CD14-positive monocyte (primary cell): ENCODE measurements at regions not wholly inside any gene's neighbourhood (a gene's known extent, or its start where the extent isn't known, plus 50 kb on each side); places are given as distances from the start of the nearest gene placed in this dataset.

ENCODE experiments used
- DNase-seq, 3 donors: peaks; one replicate each; pipeline ENCODE4 v3.0.0-alpha.2; 2011 to 2022
- H2AFZ ChIP-seq: 2 replicates; pipeline ENCODE4 v1.6.0; 2012; ENCODE audit warnings: mild to moderate bottlenecking, low read depth, low read length, inconsistent platforms; ENCODE audit not compliant: insufficient read depth, poor library complexity, severe bottlenecking
- H3K27ac ChIP-seq, 2 donors: 1 replicate in 1 of 2; 2 replicates in 1 of 2; pipeline ENCODE4 v1.5.1; 2012 to 2013; ENCODE audit warnings: low read length in 2 of 2, control low read depth in 1 of 2, inconsistent platforms in 1 of 2, low read depth in 1 of 2, mild to moderate bottlenecking in 1 of 2
- H3K27me3 ChIP-seq, 2 donors: one replicate each; pipeline versions ENCODE4 v1.6.0 to v1.6.1; 2011 to 2013; ENCODE audit warnings: low read length in 2 of 2; ENCODE audit not compliant: control insufficient read depth in 2 of 2, insufficient read depth in 2 of 2
- H3K36me3 ChIP-seq, 2 donors: replicated peaks in 1 of 2; 1 replicate in 1 of 2; 2 replicates in 1 of 2; pipeline versions ENCODE4 v1.5.1 to v1.6.1; 2012 to 2013; ENCODE audit warnings: low read length in 2 of 2, control low read depth in 1 of 2, inconsistent platforms in 1 of 2, mild to moderate bottlenecking in 1 of 2; ENCODE audit not compliant: insufficient read depth in 2 of 2, control insufficient read depth in 1 of 2
- H3K4me1 ChIP-seq, 2 donors: 1 replicate in 1 of 2; 2 replicates in 1 of 2; pipeline versions ENCODE4 v1.5.1 to v1.6.1; 2012 to 2013; ENCODE audit warnings: low read length in 2 of 2, control low read depth in 1 of 2, inconsistent platforms in 1 of 2, mild to moderate bottlenecking in 1 of 2, moderate library complexity in 1 of 2; ENCODE audit not compliant: insufficient read depth in 2 of 2, control insufficient read depth in 1 of 2
- H3K4me2 ChIP-seq: replicated peaks from 2 replicates; pipeline ENCODE3; 2012; ENCODE audit warnings: low read length, moderate library complexity, mild to moderate bottlenecking; ENCODE audit not compliant: poor library complexity, severe bottlenecking; ENCODE audit errors: extremely low read depth
- H3K4me3 ChIP-seq, 3 experiments: fragments of 200-600 bp in 1 of 3; sonication (generic) in 1 of 3; replicated peaks in 1 of 3; 1 replicate in 2 of 3; 2 replicates in 1 of 3; pipeline ENCODE4 v1.5.1; 2011 to 2013; ENCODE audit warnings: low read length in 3 of 3, mild to moderate bottlenecking in 3 of 3, control low read depth in 2 of 3, low read depth in 2 of 3, inconsistent platforms in 1 of 3, moderate library complexity in 1 of 3
- H3K79me2 ChIP-seq: 2 replicates; pipeline ENCODE4 v1.6.0; 2012; ENCODE audit warnings: mild to moderate bottlenecking, control low read depth, inconsistent platforms, low read length, moderate library complexity; ENCODE audit not compliant: insufficient read depth
- H3K9ac ChIP-seq: 2 replicates; pipeline ENCODE4 v1.6.0; 2017; ENCODE audit warnings: low read length, mild to moderate bottlenecking; ENCODE audit not compliant: insufficient read depth, poor library complexity, severe bottlenecking
- H3K9me3 ChIP-seq, 2 donors: replicated peaks in 1 of 2; 1 replicate in 1 of 2; 2 replicates in 1 of 2; pipeline versions ENCODE4 v1.5.1 to v1.6.1; 2012 to 2013; ENCODE audit warnings: low read length in 2 of 2, control low read depth in 1 of 2; ENCODE audit not compliant: control insufficient read depth in 1 of 2, insufficient read depth in 1 of 2
- H4K20me1 ChIP-seq: 2 replicates; pipeline ENCODE4 v1.6.0; 2012; ENCODE audit warnings: mild to moderate bottlenecking, low read length, control low read depth, moderate library complexity; ENCODE audit not compliant: insufficient read depth
- H3K27ac Mint-ChIP-seq, 7 donors: one replicate each; pipeline ENCODE4 v1.8.0; 2020; ENCODE audit warnings: mild to moderate bottlenecking in 7 of 7, mixed read lengths in 7 of 7, moderate library complexity in 6 of 7, inconsistent platforms in 2 of 7
- H3K27me3 Mint-ChIP-seq, 3 donors: one replicate each; pipeline ENCODE4 v1.8.0; 2021 to 2022; ENCODE audit warnings: low read depth in 3 of 3, mild to moderate bottlenecking in 3 of 3, mixed read lengths in 3 of 3, moderate library complexity in 3 of 3, inconsistent platforms in 1 of 3
- H3K36me3 Mint-ChIP-seq, 2 donors: one replicate each; pipeline ENCODE4 v1.8.0; 2020; ENCODE audit warnings: mixed read lengths in 2 of 2, inconsistent platforms in 1 of 2, mild to moderate bottlenecking in 1 of 2
- H3K4me1 Mint-ChIP-seq: one replicate; pipeline ENCODE4 v1.8.0; 2020; ENCODE audit warnings: mild to moderate bottlenecking, mixed read lengths
- H3K4me3 Mint-ChIP-seq, 2 donors: one replicate each; pipeline ENCODE4 v1.8.0; 2020; ENCODE audit warnings: mild to moderate bottlenecking in 2 of 2, mixed read lengths in 2 of 2, moderate library complexity in 1 of 2
- H3K9me3 Mint-ChIP-seq, 7 donors: one replicate each; pipeline ENCODE4 v1.8.0; 2020 to 2022; ENCODE audit warnings: mixed read lengths in 7 of 7, mild to moderate bottlenecking in 6 of 7, moderate library complexity in 6 of 7, inconsistent platforms in 2 of 7
- CTCF ChIP-seq: fragments of 200-600 bp; IDR thresholded peaks from one replicate; pipeline ENCODE4 v1.8.0; 2022; ENCODE audit warnings: antibody characterized with exemption, mild to moderate bottlenecking
- WGBS: methylation state at CpG from one replicate; pipeline ENCODE4 v1.1.5; 2013; ENCODE audit warnings: missing lambda C conversion rate; ENCODE audit not compliant: insufficient coverage; 5-methylcytosine and 5-hydroxymethylcytosine counted together
- intact Hi-C, 2 donors: fragments of 100-400 bp; cut with micrococcal nuclease; formaldehyde crosslinking; loops; one replicate each; pipeline versions ENCODE4 v1.15.0 to v1.15.1; 2023

DNA sequence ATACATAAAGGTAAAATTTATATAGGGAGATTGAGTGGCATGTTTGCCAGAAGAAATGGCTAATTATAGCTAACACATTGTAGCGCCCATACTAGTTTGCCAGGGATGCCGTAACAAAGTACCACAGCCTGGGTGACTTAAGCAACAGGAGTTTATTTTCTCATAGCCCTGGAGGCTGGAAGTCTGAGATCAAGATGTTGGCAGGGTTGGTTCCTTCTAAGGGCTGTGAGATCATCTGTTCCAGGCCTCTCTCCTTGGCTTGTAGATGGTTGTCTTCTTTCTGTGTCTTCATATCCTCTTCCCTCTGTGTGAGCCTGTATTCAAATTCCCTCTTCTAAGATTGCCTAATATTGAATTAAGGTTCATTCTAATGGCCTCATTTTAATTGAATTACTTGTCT, 417.5 kb upstream of the OPRM1 start:
- Histone ChIP-seq H3K4me3 (no peak overlapping the region), H3K79me2 (no peaks in the 10 kb centered on the region), H3K27me3 (no peaks in the 10 kb centered on the region), H3K4me2 (no peak overlapping the region), H2AFZ (no peak overlapping the region), H3K4me1 (no peaks in the 10 kb centered on the region), H3K27ac (no peak overlapping the region), H3K9me3 (peaks cover 2 to 4% of the 10 kb centered on the region in 2 donors), H3K9ac (no peak overlapping the region), H4K20me1 (no peaks in the 10 kb centered on the region), H3K36me3 (no peaks in the 10 kb centered on the region)
- no CpG with 5 or more reads among the region's 2 CpGs for WGBS
- H3K4me1 Mint-ChIP-seq: no peaks in the 10 kb centered on the region
- no peak for DNase-seq
- peaks cover 0 to 7% (median 0%) of the 10 kb centered on the region in 7 donors for H3K9me3 Mint-ChIP-seq
- H3K27me3 Mint-ChIP-seq: peaks cover 0 to 2% (median 0%) of the 10 kb centered on the region in 3 donors
- no peak overlapping the region for H3K27ac Mint-ChIP-seq
- no peak for TF ChIP-seq CTCF
- H3K36me3 Mint-ChIP-seq: no peaks in the 10 kb centered on the region
- intact Hi-C loops: no loop called here
- H3K4me3 Mint-ChIP-seq: no peak overlapping the region

DNA sequence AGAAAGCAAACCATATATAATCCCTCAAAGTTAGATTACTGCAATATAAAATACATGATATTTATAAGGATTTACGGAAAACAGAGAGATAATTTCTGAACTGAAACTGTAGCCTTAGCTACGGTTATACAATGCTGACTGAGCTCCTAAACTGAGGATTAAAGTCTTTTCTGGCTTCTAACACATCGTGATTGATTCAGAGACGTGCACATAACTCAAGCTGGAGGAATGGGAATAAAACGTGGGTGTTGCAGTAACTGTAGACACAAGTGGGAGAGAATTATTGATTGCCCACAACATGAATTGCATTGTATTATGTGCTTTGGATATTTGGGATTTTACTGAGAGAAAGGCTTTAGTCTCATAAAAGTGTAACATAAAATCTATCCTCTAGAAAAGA, 418.0 kb upstream of the OPRM1 start:
- H3K4me3 Mint-ChIP-seq: no peak overlapping the region
- Histone ChIP-seq H3K79me2 (no peaks in the 10 kb centered on the region), H3K4me3 (no peak overlapping the region), H3K9me3 (peaks cover 2 to 4% of the 10 kb centered on the region in 2 donors), H3K27ac (no peak overlapping the region), H3K36me3 (no peaks in the 10 kb centered on the region), H3K9ac (no peak overlapping the region), H2AFZ (no peak overlapping the region), H3K27me3 (no peaks in the 10 kb centered on the region), H3K4me2 (no peak overlapping the region), H4K20me1 (no peaks in the 10 kb centered on the region), H3K4me1 (no peaks in the 10 kb centered on the region)
- H3K27ac Mint-ChIP-seq: no peak overlapping the region
- H3K4me1 Mint-ChIP-seq: no peaks in the 10 kb centered on the region
- H3K9me3 Mint-ChIP-seq: peaks cover 0 to 7% (median 0%) of the 10 kb centered on the region in 7 donors
- DNase-seq: no peak
- intact Hi-C loops: no loop called here
- peaks cover 0 to 2% (median 0%) of the 10 kb centered on the region in 3 donors for H3K27me3 Mint-ChIP-seq
- 100% methylated on average over 1 of the region's 5 CpGs for WGBS
- H3K36me3 Mint-ChIP-seq: no peaks in the 10 kb centered on the region
- TF ChIP-seq CTCF: no peak
